Heart left ventricle (tissue), 16 donors: ENCODE measurements at regions not wholly inside any gene's neighbourhood (a gene's known extent, or its start where the extent isn't known, plus 50 kb on each side); places are given as distances from the start of the nearest gene placed in this dataset.

ENCODE experiments used
- ATAC-seq, 4 donors: fragments of 200-7000 bp; cut with Tn5 transposase; one replicate each; pipeline ENCODE4 v1.9.1; 2020 to 2022; ENCODE audit warnings: moderate library complexity in 4 of 4, mild to moderate bottlenecking in 3 of 4, moderate number of reproducible peaks in 1 of 4
- DNase-seq, 5 donors: peaks; one replicate each; pipeline ENCODE4 v3.0.0-alpha.2; 2020
- H3K27ac ChIP-seq, 12 donors: fragments of 200-600 bp; sonication (generic) in 4 of 12; one replicate each; pipeline versions ENCODE4 v1.5.0 to v1.8.0; 2016 to 2022; ENCODE audit warnings: mild to moderate bottlenecking in 2 of 12
- H3K27me3 ChIP-seq, 9 donors: fragments of 200-600 bp; sonication (generic) in 2 of 9; one replicate each; pipeline versions ENCODE4 v1.5.1 to v1.8.0; 2016 to 2022; ENCODE audit warnings: mild to moderate bottlenecking in 3 of 9
- H3K36me3 ChIP-seq, 9 donors: fragments of 200-600 bp; sonication (generic) in 2 of 9; one replicate each; pipeline versions ENCODE4 v1.5.0 to v1.8.0; 2018 to 2022; ENCODE audit warnings: mild to moderate bottlenecking in 2 of 9
- H3K4me1 ChIP-seq, 12 donors: fragments of 200-600 bp; sonication (generic) in 4 of 12; one replicate each; pipeline versions ENCODE4 v1.5.0 to v1.8.0; 2016 to 2022; ENCODE audit warnings: mild to moderate bottlenecking in 3 of 12
- H3K4me3 ChIP-seq, 12 donors: fragments of 200-600 bp; sonication (generic) in 4 of 12; one replicate each; pipeline versions ENCODE4 v1.5.0 to v1.8.0; 2017 to 2022; ENCODE audit warnings: mild to moderate bottlenecking in 9 of 12, moderate library complexity in 4 of 12
- H3K9me3 ChIP-seq, 12 donors: fragments of 200-600 bp; sonication (generic) in 4 of 12; one replicate each; pipeline versions ENCODE4 v1.5.0 to v1.8.0; 2016 to 2022; ENCODE audit warnings: mild to moderate bottlenecking in 1 of 12
- CTCF ChIP-seq, 12 donors: fragments of 200-600 bp; sonication (generic) in 4 of 12; IDR thresholded peaks; one replicate each; pipeline versions ENCODE4 v1.5.0 to v1.8.0; 2018 to 2022; ENCODE audit warnings: antibody characterized with exemption in 12 of 12, mild to moderate bottlenecking in 5 of 12
- POLR2A ChIP-seq, 2 donors: fragments of 450-650 bp; IDR thresholded peaks; one replicate each; pipeline ENCODE4 v1.6.1; 2017; ENCODE audit warnings: antibody characterized with exemption in 2 of 2, mild to moderate bottlenecking in 2 of 2, moderate library complexity in 2 of 2
- WGBS, 4 donors: extraction: QIAGEN DNeasy Blood & Tissue Kit in 2 of 4; methylation state at CpG; one replicate each; pipeline versions ENCODE4 v1.1.5 to v1.1.7; 2013 to 2018; 5-methylcytosine and 5-hydroxymethylcytosine counted together
- intact Hi-C, 10 donors: fragments of 100-400 bp; cut with DNase I; formaldehyde crosslinking; loops; one replicate each; pipeline versions ENCODE4 v1.11.1 to v1.14.2; 2022
- donor health status: ischemic (EF 13 %, LVEDD 7.1; RV severe dilation, severe dysfunction).
- donor health status: healthy with polysubstance abuse.
- donor health status: DM: no; HTN: yes; CAD: no.
- donor health status: DM: no; HTN: no; CAD: no.
- donor health status: ischemic (EF 25% LVEDD 6.9; RV normal size, moderate dysfunction).
- donor health status: ischemic (EF 25% LVEDD 5.7; RV mildly dilated, moderate dysfunction).
- donor health status: healthy.
- donor health status: DM: yes; HTN: yes; CAD: no.
- donor health status: ischemic (EF 35%, LVEDD 5.7; RV mildly dilated, moderate dysfunction).
- donor health status: nonischemic (EF 11% LVEDD 7.7; RV severe dilation, severe dysfunction).
- donor health status: DM: yes; HTN: yes; CAD: no.
- donor health status: PGD.
- donor health status: ischemic (EF 29% LVEDD 5.4; RV normal size, mild dysfunction).
- donor health status: nonischemic (EF 23%, LVEDD 6.1; RV moderate dilation, normal function).

- Histone ChIP-seq H3K27ac (no peak overlapping the region), H3K27me3 (peaks cover 0 to 10% (median 0%) of the 10 kb centered on the region in 9 donors), H3K4me3 (no peak overlapping the region), H3K36me3 (no peaks in the 10 kb centered on the region), H3K4me1 (no peaks in the 10 kb centered on the region), H3K9me3 (peaks cover 0 to 38% (median 28%) of the 10 kb centered on the region in 12 donors)
- ATAC-seq (no peak), DNase-seq (no peak)
- WGBS, 4 donors, result 85 to 93% (median 92%) methylated on average over 11 to 27 of the region's 27 CpGs
- TF ChIP-seq POLR2A (IDR thresholded peaks at IDR 0.05), result no peak
- no peak for TF ChIP-seq CTCF (IDR thresholded peaks at IDR 0.05)
- intact Hi-C loops, result no loop called here
Measured at GRCh38 chr6:106805771-106806170, 168.8 kb downstream of the CD24 start.

GRCh38 chr6:106804346-106805335, 169.9 kb downstream of the CD24 start:
- no peak for DNase-seq
- intact Hi-C loops, result no loop called here
- ATAC-seq, result no peak

GRCh38 chr6:106803188-106803587, 171.3 kb downstream of the CD24 start:
- Histone ChIP-seq H3K4me1 (no peaks in the 10 kb centered on the region), H3K27me3 (peaks cover 0 to 17% (median 0%) of the 10 kb centered on the region in 9 donors), H3K4me3 (no peak overlapping the region), H3K36me3 (no peaks in the 10 kb centered on the region), H3K9me3 (peaks cover 0 to 12% (median 8%) of the 10 kb centered on the region in 12 donors), H3K27ac (no peak overlapping the region)
- DNase-seq (no peak), ATAC-seq (no peak)
- no peak for TF ChIP-seq CTCF (IDR thresholded peaks at IDR 0.05)
- no peak for TF ChIP-seq POLR2A (IDR thresholded peaks at IDR 0.05)
- intact Hi-C loops, result no loop called here
- WGBS, 4 donors, result 70 to 86% (median 84%) methylated on average over 1 of the region's 1 CpG

More at GRCh38 chr6:106804346-106805335, 169.9 kb downstream of the CD24 start:
- no peak for TF ChIP-seq POLR2A (IDR thresholded peaks at IDR 0.05)
- H3K27me3 ChIP-seq, result peaks cover 0 to 17% (median 0%) of the 10 kb centered on the region in 9 donors
- 29 to 41% (median 35%) methylated on average over 7 of the region's 7 CpGs for WGBS, 4 donors
- no peaks in the 10 kb centered on the region for H3K36me3 ChIP-seq
- peaks cover 0 to 26% (median 20%) of the 10 kb centered on the region in 12 donors for H3K9me3 ChIP-seq
- no peak overlapping the region for H3K27ac ChIP-seq
- no peak overlapping the region for H3K4me3 ChIP-seq
- H3K4me1 ChIP-seq, result no peaks in the 10 kb centered on the region

GRCh38 chr6:106802139-106802538, 172.4 kb downstream of the CD24 start:
- Histone ChIP-seq H3K4me3 (no peak overlapping the region), H3K27ac (no peak overlapping the region), H3K4me1 (no peaks in the 10 kb centered on the region), H3K36me3 (no peaks in the 10 kb centered on the region), H3K9me3 (peaks cover 0 to 5% (median 0%) of the 10 kb centered on the region in 12 donors), H3K27me3 (peaks cover 0 to 17% (median 0%) of the 10 kb centered on the region in 9 donors)
- ATAC-seq, result peak in 1 of 4 donors; percentile 20
- intact Hi-C loops, result no loop called here
- WGBS, 4 donors, result 22 to 29% (median 27%) methylated on average over 5 of the region's 5 CpGs
- no peak for DNase-seq
- TF ChIP-seq CTCF (IDR thresholded peaks at IDR 0.05) (no peak), POLR2A (IDR thresholded peaks at IDR 0.05) (no peak)
